ENCODE measurements at regions not wholly inside any gene's neighbourhood (a gene's known extent, or its start where the extent isn't known, plus 50 kb on each side); places are given as distances from the start of the nearest gene placed in this dataset.

- TF ChIP-seq, protein P1, sequence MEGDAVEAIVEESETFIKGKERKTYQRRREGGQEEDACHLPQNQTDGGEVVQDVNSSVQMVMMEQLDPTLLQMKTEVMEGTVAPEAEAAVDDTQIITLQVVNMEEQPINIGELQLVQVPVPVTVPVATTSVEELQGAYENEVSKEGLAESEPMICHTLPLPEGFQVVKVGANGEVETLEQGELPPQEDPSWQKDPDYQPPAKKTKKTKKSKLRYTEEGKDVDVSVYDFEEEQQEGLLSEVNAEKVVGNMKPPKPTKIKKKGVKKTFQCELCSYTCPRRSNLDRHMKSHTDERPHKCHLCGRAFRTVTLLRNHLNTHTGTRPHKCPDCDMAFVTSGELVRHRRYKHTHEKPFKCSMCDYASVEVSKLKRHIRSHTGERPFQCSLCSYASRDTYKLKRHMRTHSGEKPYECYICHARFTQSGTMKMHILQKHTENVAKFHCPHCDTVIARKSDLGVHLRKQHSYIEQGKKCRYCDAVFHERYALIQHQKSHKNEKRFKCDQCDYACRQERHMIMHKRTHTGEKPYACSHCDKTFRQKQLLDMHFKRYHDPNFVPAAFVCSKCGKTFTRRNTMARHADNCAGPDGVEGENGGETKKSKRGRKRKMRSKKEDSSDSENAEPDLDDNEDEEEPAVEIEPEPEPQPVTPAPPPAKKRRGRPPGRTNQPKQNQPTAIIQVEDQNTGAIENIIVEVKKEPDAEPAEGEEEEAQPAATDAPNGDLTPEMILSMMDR (IDR thresholded peaks at IDR 0.05): no peak
- TF ChIP-seq POLR2A (IDR thresholded peaks at IDR 0.05): no peak
Measured at GRCh38 chr4:145287351-145287750, 107.0 kb upstream of the OTUD4 start.
